DND-41 (cell line): ENCODE measurements at regions not wholly inside any gene's neighbourhood (a gene's known extent, or its start where the extent isn't known, plus 50 kb on each side); places are given as distances from the start of the nearest gene placed in this dataset.
"Not testable (repeated sequence)": the region's sequence is repeated elsewhere in the genome, so short reads cannot be mapped to it uniquely, and the experiment has no call there.

Source experiments
- CTCF ChIP-seq: IDR thresholded peaks from 2 replicates; pipeline ENCODE4 v1.5.1; 2012; ENCODE audit warnings: borderline replicate concordance, low read length, moderate library complexity, mild to moderate bottlenecking; ENCODE audit not compliant: poor library complexity, severe bottlenecking; ENCODE audit errors: extremely low read depth
- EZH2 ChIP-seq: IDR thresholded peaks from 3 replicates; pipeline ENCODE4 v1.6.1; 2012; ENCODE audit warnings: borderline replicate concordance, low read depth, mild to moderate bottlenecking, moderate library complexity, low read length, inconsistent platforms; ENCODE audit not compliant: severe bottlenecking

- TF ChIP-seq CTCF, EZH2: not testable (repeated sequence)
These were observed 674.7 kb upstream of the GJE1 start for GRCh38 chr6:141457984-141458383.
